HG03432 (cell line): ENCODE measurements at regions not wholly inside any gene's neighbourhood (a gene's known extent, or its start where the extent isn't known, plus 50 kb on each side); places are given as distances from the start of the nearest gene placed in this dataset.
"Not testable (repeated sequence)": the region's sequence is repeated elsewhere in the genome, so short reads cannot be mapped to it uniquely, and the experiment has no call there.

Source experiments
- ATAC-seq: cut with Tn5 transposase; IDR thresholded peaks from one replicate; pipeline ENCODE4 v1.9.1; 2021; ENCODE audit warnings: mild to moderate bottlenecking, moderate library complexity; ENCODE audit not compliant: unreplicated experiment

DNA sequence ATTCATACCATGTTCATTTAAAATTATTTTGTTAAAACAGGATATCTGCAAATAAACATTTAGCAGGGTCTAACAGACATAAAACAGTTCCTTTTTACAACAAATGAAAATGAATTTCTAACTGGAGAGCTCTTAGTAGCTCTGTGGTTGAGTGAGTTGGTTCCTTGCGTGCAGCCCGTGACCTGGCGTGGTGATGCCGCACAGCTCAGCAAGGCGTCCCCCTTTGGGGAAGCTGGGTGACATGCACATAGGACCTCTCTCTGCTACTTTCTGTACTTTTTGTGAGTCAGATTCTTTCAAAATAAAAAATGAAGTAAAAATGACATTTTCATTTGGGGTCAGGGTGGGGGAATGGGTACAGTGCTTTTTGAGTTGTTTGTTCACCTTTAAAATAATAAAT lies 75.9 kb downstream of the NPIPB11 start:
- ATAC-seq, result not testable (repeated sequence)

- ATAC-seq, result not testable (repeated sequence)
Measured at GRCh38 chr16:29328528-29328927, 78.0 kb downstream of the NPIPB11 start.

GRCh38 chr16:29327631-29328408 lies 78.7 kb downstream of the NPIPB11 start:
- not testable (repeated sequence) for ATAC-seq

DNA sequence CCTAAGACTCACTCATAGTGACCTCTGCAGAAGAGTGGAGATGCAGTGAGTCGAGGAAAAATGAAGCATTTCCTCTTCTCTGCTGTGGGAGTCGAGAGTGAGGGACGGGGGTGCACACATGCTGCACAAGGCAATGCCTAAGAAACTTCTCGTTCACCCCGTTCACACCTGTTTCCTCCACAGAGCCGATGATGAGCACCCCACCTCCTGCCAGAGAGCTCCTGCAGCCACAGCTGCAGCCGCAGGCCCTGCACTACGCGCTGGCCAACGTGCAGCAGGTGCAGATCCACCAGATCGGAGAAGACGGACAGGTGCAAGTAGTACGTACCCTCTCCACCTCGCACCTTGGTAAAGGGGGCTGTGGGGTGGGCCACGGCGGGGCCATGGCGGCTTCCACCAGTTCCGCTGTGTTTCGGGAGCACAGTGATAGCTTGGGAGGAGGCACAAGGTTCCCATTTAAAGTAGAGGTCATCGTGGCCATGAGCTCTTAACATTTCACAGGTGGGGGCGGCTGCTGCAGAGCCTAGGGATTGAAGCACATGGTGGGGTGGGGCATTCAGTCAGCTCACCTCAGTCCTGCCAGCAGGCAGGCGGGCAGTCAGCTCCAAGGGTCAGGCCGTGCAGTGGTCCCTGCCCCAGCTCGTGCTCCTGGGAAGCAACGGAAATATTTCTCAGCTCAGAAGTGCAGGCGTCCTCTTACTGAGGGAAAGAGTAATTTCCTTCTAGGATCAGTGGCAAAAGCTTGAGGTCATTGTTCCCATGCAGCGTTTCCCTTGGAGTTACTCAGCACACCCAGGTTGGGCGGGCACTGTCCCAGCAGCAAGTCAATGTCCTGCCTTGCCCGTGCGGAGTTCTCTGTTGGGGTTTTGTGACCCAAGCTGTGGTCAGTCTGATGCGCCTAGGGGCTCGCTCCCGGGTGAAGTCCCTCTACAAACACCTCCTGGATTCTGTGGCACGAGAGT lies 80.1 kb downstream of the NPIPB11 start:
- not testable (repeated sequence) for ATAC-seq

- not testable (repeated sequence) for ATAC-seq
Measured at GRCh38 chr16:29323725-29324124, 82.8 kb downstream of the NPIPB11 start.

DNA sequence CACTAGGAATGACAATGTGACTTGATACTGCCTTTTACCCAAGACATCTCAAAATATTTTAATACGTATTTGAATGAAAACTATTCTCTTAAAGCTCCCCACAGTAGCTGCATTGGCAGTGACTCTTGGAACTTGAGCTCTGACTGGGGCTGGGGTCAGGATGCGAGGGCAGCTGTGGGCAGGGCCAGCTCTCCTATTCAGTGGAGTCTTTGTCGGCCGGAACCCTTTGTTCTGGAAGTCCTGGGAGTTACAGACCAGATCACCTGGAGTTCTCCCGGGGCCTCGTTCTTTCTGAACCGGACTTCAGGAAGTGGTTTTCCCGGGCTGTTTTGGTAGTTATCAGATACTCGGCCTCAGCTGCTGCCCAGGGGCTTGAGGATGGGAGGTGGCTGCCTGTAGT lies 84.9 kb downstream of the NPIPB11 start:
- no peak for ATAC-seq

GRCh38 chr16:29321000-29321393 lies 85.5 kb downstream of the NPIPB11 start:
- no peak for ATAC-seq

GRCh38 chr16:29320274-29320999 lies 86.1 kb downstream of the NPIPB11 start:
- ATAC-seq, result no peak

DNA sequence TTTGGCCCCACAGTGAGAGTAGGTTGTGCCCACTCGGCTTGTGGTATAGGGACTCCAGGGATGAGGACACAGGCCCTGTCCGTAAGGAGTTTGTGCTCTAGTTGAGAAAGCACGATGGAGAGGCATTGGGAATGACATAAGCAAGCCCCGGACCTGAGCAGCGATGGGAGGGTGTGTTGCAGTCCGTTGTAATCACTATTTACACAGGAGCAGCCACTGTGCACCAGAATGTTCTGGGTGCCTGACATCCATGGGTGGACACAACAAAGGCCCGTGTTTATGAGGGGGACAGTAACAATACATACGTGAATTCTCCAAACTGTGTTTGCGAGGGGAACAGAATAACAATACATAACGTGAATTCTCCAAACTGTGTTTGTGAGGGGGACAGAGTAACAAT lies 86.8 kb downstream of the NPIPB11 start:
- no peak for ATAC-seq

DNA sequence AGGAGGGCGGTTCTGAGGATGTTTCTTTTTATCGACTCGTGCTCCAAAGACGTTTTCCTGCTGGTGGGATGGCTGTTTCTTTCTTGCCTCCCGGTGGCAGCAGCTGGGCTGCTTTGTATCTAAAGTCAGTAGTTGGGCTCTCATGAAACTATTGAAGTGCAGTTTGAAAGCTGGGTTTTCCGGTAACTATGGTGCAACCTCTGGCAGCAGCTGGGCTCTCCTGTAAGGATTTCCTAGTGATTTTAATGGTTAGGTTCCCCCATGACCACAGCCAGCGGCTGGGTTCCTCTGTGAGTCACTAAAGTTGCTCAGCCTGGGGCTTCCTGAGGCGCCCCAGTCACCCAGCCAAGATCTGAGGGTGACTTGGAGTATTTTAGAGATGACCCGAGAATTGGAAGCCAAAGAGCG lies 87.9 kb downstream of the NPIPB11 start:
- not testable (repeated sequence) for ATAC-seq

GRCh38 chr16:29318037-29318436 lies 88.5 kb downstream of the NPIPB11 start:
- ATAC-seq, result no peak

DNA sequence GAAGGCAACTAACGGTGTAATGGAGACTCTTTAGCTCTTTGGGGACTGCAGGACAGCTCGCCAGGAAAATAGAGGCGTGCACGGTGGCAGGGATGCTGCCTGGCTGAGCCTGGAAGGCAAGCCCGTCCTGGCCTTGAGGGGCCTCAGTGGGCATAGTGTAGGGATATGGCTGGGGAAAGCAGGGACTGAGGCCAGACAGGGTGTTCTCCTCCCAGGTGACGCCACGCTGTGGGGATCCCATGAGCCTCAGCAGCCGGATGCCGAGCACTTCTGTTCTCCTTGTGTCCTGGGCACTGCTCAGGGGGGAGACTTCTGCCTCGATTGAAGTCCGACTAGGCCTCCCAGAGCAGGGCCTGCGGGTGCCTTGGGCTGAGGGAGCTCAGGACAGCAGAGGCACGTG lies 89.2 kb downstream of the NPIPB11 start:
- ATAC-seq, result no peak

DNA sequence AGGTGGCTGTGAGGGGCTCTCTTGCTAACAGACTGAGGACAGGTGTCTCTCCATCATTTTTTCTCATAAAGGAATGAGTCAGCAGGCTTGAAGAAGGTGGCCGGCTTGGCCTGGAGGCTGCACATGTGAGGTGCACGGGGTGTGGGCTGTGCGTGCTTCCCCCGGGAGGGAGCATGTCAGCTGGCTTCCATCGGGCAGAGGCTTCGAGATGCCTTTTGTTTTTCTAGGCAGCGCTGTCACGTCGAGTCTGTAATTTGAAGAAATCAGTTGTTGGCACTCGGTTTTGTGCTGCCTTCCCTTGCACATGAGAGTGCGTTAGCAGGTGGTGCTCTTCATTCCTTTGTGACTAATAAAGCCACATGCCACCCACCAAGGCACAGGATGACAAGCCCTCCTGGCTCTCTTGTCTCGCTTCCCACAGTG lies 89.7 kb downstream of the NPIPB11 start:
- ATAC-seq, result no peak

- no peak for ATAC-seq
Measured at GRCh38 chr16:29315916-29316517, 90.5 kb downstream of the NPIPB11 start.

DNA sequence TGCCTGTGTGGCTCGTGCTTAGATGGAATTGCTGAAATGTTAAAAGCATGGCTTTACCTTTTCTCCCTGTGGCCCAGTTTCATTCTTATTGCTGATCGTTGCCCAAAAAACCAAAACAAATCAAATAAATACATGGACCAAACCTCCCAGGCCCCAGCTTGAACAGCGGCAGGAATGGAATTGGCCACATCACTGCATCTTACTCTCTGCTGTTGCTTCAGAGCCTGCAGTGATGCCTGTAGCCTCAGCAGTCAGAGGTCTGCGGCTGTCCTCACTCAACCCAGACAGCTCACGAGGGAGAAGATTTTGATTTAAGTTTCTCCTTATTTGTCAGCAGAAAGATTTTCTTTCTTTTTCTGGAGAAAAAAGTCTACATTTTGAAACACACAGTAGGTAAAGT lies 91.5 kb downstream of the NPIPB11 start:
- no peak for ATAC-seq

DNA sequence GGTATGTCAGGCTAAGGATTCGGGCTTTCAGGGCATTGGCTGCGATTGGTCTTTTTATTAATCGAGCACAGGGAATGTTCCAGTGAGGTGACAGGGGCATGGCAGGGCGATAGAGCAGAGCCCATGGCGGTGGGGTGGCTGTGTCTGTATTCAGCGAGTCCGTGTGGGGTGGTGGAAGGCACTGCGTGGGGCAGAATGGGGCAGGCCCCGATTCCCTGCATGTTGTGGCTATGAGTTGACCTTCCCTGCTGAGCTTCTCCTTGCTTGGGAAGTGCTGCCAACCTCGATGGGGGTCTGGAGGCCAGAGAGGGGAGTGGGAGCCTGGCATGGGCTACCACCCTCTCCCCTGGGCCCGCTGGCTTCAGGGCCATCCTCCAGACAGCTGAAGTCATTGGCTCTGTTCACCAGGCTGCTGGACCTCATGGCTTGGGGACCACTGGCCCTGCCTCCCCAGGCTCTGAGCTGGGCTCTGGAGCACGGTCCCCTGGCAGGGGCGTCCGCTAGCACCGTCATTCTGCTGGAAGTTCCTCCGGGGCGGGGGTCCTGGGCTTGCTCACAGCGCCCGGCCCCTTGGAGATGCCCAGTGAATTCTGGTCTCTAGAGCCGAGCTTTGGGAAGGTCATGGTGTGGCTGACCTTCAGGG lies 92.1 kb downstream of the NPIPB11 start:
- ATAC-seq, result no peak

GRCh38 chr16:29313559-29314048 lies 92.9 kb downstream of the NPIPB11 start:
- ATAC-seq, result no peak

DNA sequence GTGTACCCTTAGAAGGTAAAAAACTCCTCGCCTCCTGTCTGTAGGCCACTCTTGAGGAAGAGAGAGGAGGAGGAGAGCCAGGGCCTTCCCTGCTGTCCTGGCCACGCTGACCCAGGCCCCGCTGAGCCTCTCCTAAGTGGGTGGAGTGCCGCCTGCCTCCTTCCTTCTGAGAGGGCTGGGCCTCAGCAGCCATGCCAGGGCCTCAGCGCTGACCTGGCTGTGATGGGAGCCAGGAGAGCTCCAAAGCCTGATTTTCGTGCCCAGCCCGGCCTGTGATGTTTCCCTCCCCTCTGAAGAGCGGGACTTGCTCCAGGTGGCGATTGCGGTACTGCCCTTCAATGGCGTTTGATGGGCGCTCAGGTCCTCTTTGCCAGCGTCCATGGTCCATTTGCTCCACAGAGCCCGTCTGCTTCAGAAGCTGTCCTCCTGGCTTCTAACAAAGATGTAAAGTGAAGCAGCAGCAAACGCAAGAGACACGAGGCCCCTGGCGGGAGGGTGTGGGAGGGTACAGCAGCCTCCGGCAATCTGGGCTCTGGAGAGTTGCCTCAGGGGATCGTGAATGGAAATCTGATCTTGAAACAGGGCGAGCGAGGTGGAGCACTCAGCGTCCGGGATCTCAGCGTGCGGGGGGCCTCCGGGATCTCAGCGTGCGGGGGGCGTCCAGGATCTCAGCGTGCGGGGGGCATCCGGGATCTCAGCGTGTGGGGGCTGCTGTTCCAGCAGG lies 93.5 kb downstream of the NPIPB11 start:
- no peak for ATAC-seq

- not testable (repeated sequence) for ATAC-seq
Measured at GRCh38 chr16:29312345-29312675, 94.2 kb downstream of the NPIPB11 start.
